Lower leg skin (tissue), 3 donors: ENCODE measurements at regions not wholly inside any gene's neighbourhood (a gene's known extent, or its start where the extent isn't known, plus 50 kb on each side); places are given as distances from the start of the nearest gene placed in this dataset.

Experiments
- CTCF ChIP-seq, 3 donors: fragments of 450-650 bp; IDR thresholded peaks; one replicate each; pipeline ENCODE4 v1.5.1; 2016; ENCODE audit warnings: antibody characterized with exemption in 3 of 3, mild to moderate bottlenecking in 3 of 3, moderate library complexity in 2 of 3
- POLR2A ChIP-seq, 2 donors: fragments of 450-650 bp; IDR thresholded peaks; one replicate each; pipeline ENCODE4 v1.6.1; 2016 to 2017; ENCODE audit warnings: antibody characterized with exemption in 2 of 2, mild to moderate bottlenecking in 1 of 2, moderate library complexity in 1 of 2

- TF ChIP-seq CTCF (IDR thresholded peaks at IDR 0.05) (no peak), POLR2A (IDR thresholded peaks at IDR 0.05) (no peak)
These were observed 459.3 kb downstream of the MAT2B start for GRCh38 chr5:163964671-163965070.
